NCI-H510A (cell line): ENCODE measurements at regions not wholly inside any gene's neighbourhood (a gene's known extent, or its start where the extent isn't known, plus 50 kb on each side); places are given as distances from the start of the nearest gene placed in this dataset.

Experiments
- DNase-seq: peaks from one replicate; lab custom pipeline; 2025; lab: John Stamatoyannopoulos, UW

DNA sequence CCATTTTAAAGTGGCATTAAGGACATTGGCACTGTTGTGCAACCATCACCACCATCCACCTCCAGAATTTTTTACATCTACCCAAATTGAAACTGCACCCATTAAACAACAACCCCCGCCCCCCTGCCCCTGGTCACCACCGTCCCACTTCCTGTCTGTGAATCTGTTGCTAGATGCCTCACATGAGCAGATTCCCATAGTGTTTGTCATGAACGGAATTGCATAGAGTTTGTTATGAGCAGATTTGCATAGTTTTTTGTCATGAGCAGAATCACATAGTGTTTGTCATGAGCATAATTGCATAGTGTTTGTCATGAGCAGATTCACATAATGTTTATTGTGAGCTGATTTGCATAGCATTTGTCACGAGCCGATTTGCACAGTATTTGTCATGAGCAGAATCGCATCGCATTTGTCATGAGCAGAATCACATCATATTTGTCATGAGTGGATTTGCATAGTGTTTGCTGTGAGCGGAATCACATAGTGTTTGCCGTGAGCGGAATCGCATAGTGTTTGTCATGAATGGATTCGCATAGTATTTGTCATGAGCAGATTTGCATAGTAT is 54.0 kb upstream of the GTF3A start:
- no peak for DNase-seq

DNA sequence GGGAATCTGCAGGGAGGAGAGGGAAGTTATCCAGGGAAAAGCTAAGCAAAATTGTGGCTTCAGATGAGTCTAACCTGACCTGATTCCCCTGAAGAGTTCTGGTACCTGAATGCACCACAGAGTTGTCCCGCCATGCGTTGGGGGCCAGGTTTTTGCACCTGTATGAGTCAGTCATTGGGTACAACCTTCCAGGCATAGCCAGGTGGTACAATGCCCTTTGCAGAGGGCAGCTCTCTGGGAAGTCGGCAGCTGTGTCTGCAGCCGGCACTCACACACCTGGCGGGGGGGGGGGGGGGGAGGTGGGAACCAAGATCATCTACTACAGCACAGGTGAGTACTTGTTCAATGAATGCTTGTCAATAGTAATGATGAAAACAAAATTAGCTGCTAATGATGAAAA is 52.5 kb upstream of the GTF3A start:
- DNase-seq, result peak; percentile 68

DNA sequence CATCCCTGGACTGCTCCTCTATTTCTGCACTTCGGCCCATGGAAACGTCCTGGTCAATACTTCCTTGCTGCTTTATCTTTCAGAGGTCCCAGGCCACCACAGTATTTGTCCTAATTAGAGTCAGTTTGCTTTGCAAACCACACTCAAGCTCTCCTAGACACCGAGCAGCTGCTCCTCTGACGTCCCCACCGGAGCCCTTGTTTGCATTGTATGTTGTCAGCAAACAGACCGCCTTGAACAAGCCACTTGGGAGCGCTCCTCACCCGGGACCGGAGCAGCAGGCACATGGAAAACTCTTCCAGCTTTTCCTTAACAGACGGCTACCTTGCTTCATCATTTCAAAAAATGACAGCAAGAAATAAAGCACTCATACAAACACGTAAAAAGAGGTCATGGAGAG is 51.5 kb upstream of the GTF3A start:
- DNase-seq, result peak; percentile 90

DNA sequence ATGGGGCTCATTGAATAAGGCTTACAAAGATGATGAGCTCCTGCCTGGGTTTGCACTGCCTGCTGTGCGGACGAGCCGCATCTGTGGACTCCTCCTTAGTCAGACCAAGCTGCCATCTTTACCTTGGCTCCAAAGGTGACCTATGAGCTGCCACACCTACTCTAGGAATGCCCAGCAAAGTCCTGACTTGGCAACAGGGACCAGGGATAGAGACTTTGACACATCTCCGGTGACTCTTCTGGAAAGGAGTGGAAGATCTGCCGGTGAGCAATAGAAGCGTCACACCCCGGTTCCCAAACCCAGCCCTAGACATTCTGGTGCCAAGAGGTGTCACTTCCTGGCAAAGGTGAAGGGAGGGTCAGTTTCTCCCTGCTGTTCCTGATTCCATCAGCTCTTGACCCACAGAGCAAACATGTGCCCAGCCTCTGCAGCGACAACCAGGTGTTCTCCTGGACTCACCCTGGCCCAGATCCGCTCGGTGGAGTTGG is 50.2 kb upstream of the GTF3A start:
- peak; percentile 50 for DNase-seq
